ENCODE measurements at regions not wholly inside any gene's neighbourhood (a gene's known extent, or its start where the extent isn't known, plus 50 kb on each side); places are given as distances from the start of the nearest gene placed in this dataset.

GRCh38 chr4:45437381-45437780 lies 686.5 kb downstream of the GABRG1 start:
- no peak for TF ChIP-seq CTCF (IDR thresholded peaks at IDR 0.05; ENCODE audit: insufficient read depth, low read depth, low read length)
- TF ChIP-seq EZH2 (IDR thresholded peaks at IDR 0.05; ENCODE audit: insufficient read depth, low read length) = no peak

Data from astrocyte (in vitro differentiated cells and primary cell).